GM18502 (cell line): ENCODE measurements at regions not wholly inside any gene's neighbourhood (a gene's known extent, or its start where the extent isn't known, plus 50 kb on each side); places are given as distances from the start of the nearest gene placed in this dataset.
"Not testable (repeated sequence)": the region's sequence is repeated elsewhere in the genome, so short reads cannot be mapped to it uniquely, and the experiment has no call there.

ENCODE experiments used
- ATAC-seq: cut with Tn5 transposase; IDR thresholded peaks from one replicate; pipeline ENCODE4 v1.9.1; 2021; ENCODE audit warnings: mild to moderate bottlenecking; ENCODE audit not compliant: unreplicated experiment, poor library complexity

GRCh38 chr4:145255311-145255710 is 74.9 kb upstream of the OTUD4 start:
- ATAC-seq = not testable (repeated sequence)

- ATAC-seq = no peak
Observed at GRCh38 chr4:145252190-145252589, 71.8 kb upstream of the OTUD4 start.

- ATAC-seq = no peak
Observed at GRCh38 chr4:145251391-145251790, 71.0 kb upstream of the OTUD4 start.

GRCh38 chr4:145248971-145249370 is 68.6 kb upstream of the OTUD4 start:
- no peak for ATAC-seq

- ATAC-seq = no peak
Observed at GRCh38 chr4:145248502-145248901, 68.1 kb upstream of the OTUD4 start.

- peak; percentile 98 for ATAC-seq
Observed at GRCh38 chr4:145234091-145234706, 53.8 kb upstream of the OTUD4 start.

GRCh38 chr4:145231906-145232700 is 51.7 kb upstream of the OTUD4 start:
- no peak for ATAC-seq

GRCh38 chr4:145230726-145231125 is 50.3 kb upstream of the OTUD4 start:
- no peak for ATAC-seq
